Right lobe of liver (tissue), 6 donors: ENCODE measurements at regions not wholly inside any gene's neighbourhood (a gene's known extent, or its start where the extent isn't known, plus 50 kb on each side); places are given as distances from the start of the nearest gene placed in this dataset.

Experiments used
- ATAC-seq, 4 donors: fragments of 200-7000 bp; cut with Tn5 transposase; one replicate each; pipeline ENCODE4 v1.9.1; 2020; ENCODE audit warnings: mild to moderate bottlenecking in 4 of 4, moderate library complexity in 4 of 4
- DNase-seq, 3 donors: peaks; one replicate each; pipeline ENCODE4 v3.0.0-alpha.2; 2020
- H3K27ac ChIP-seq, 3 donors: fragments of 200-600 bp; one replicate each; pipeline ENCODE4 v1.8.0; 2022
- H3K27me3 ChIP-seq, 2 donors: fragments of 200-600 bp; one replicate each; pipeline ENCODE4 v1.8.0; 2022
- H3K36me3 ChIP-seq, 4 donors: fragments of 200-600 bp; sonication (generic) in 1 of 4; one replicate each; pipeline versions ENCODE4 v1.5.1 to v1.8.0; 2017 to 2022; ENCODE audit warnings: control low read depth in 1 of 4
- H3K4me1 ChIP-seq, 4 donors: fragments of 200-600 bp; sonication (generic) in 1 of 4; one replicate each; pipeline versions ENCODE4 v1.5.1 to v1.8.0; 2017 to 2022; ENCODE audit warnings: control low read depth in 1 of 4
- H3K4me3 ChIP-seq, 3 donors: fragments of 200-600 bp; one replicate each; pipeline ENCODE4 v1.8.0; 2022
- H3K9me3 ChIP-seq, 4 donors: fragments of 200-600 bp; sonication (generic) in 1 of 4; one replicate each; pipeline versions ENCODE4 v1.5.1 to v1.8.0; 2017 to 2022; ENCODE audit warnings: control low read depth in 1 of 4
- CTCF ChIP-seq, 4 donors: fragments of 200-600 bp in 3 of 4; fragments of 450-650 bp in 1 of 4; IDR thresholded peaks; one replicate each; pipeline versions ENCODE4 v1.5.1 to v1.8.0; 2016 to 2022; ENCODE audit warnings: antibody characterized with exemption in 4 of 4, mild to moderate bottlenecking in 2 of 4
- POLR2A ChIP-seq: fragments of 450-650 bp; IDR thresholded peaks from one replicate; pipeline ENCODE4 v1.6.1; 2017; ENCODE audit warnings: antibody characterized with exemption, mild to moderate bottlenecking
- whole genome bisulfite sequencing: methylation state at CpG from one replicate; pipeline ENCODE4 v1.1.6; 2018; ENCODE audit warnings: low coverage, low lambda C conversion rate; ENCODE audit not compliant: insufficient coverage; ENCODE audit errors: missing lambda C conversion rate; 5-methylcytosine and 5-hydroxymethylcytosine counted together
- intact Hi-C, 2 donors: fragments of 100-400 bp; cut with DNase I; formaldehyde crosslinking; loops; one replicate each; pipeline versions ENCODE4 v1.11.2 to v1.14.1; 2022
- donor health status: DM: no; HTN: yes; CAD: no.
- donor health status: DM: no; HTN: no; CAD: no.
- donor health status: DM: no; HTN: no; CAD: no.
- donor health status: DM: no; HTN: yes; CAD: no.
- donor health status: DM: no; HTN: yes; CAD: no.

- intact Hi-C loops = no loop called here
- TF ChIP-seq POLR2A (no peak), CTCF (IDR thresholded peaks at IDR 0.05) (no peak)
- Histone ChIP-seq H3K27me3 (no peaks in the 10 kb centered on the region), H3K4me1 (no peaks in the 10 kb centered on the region), H3K36me3 (no peaks in the 10 kb centered on the region), H3K4me3 (no peak overlapping the region), H3K27ac (no peak overlapping the region), H3K9me3 (no peaks in the 10 kb centered on the region)
- ATAC-seq = no peak
- no peak for DNase-seq
- 38% methylated on average over 4 of the region's 4 CpGs for WGBS
Measured at GRCh38 chr16:7206469-7206868, 126.2 kb upstream of the RBFOX1 start.

- Histone ChIP-seq H3K27ac (no peak overlapping the region), H3K36me3 (no peaks in the 10 kb centered on the region), H3K9me3 (no peaks in the 10 kb centered on the region), H3K4me3 (no peak overlapping the region), H3K4me1 (no peaks in the 10 kb centered on the region), H3K27me3 (no peaks in the 10 kb centered on the region)
- DNase-seq = no peak
- intact Hi-C loops = no loop called here
- TF ChIP-seq POLR2A (no peak), CTCF (IDR thresholded peaks at IDR 0.05) (no peak)
- WGBS = 52% methylated on average over 4 of the region's 4 CpGs
- ATAC-seq = no peak
Measured at GRCh38 chr16:7200320-7200719, 132.3 kb upstream of the RBFOX1 start.

- ATAC-seq (no peak), DNase-seq (no peak)
- H3K4me3 ChIP-seq = no peak overlapping the region
- intact Hi-C loops = no loop called here
- H3K27ac ChIP-seq = no peak overlapping the region
- no peak for TF ChIP-seq CTCF (IDR thresholded peaks at IDR 0.05)
- no peak for TF ChIP-seq POLR2A
- 53% methylated on average over 4 of the region's 4 CpGs for WGBS
- H3K9me3 ChIP-seq = no peaks in the 10 kb centered on the region
- no peaks in the 10 kb centered on the region for H3K27me3 ChIP-seq
- H3K4me1 ChIP-seq = no peaks in the 10 kb centered on the region
- H3K36me3 ChIP-seq = no peaks in the 10 kb centered on the region
Measured at GRCh38 chr16:7185689-7186088, 147.0 kb upstream of the RBFOX1 start.

GRCh38 chr16:7185165-7185564 lies 147.5 kb upstream of the RBFOX1 start:
- TF ChIP-seq POLR2A = no peak
- no peak for TF ChIP-seq CTCF (IDR thresholded peaks at IDR 0.05)
- Histone ChIP-seq H3K9me3 (no peaks in the 10 kb centered on the region), H3K4me1 (no peaks in the 10 kb centered on the region), H3K27me3 (no peaks in the 10 kb centered on the region), H3K4me3 (no peak overlapping the region), H3K27ac (no peak overlapping the region), H3K36me3 (no peaks in the 10 kb centered on the region)
- intact Hi-C loops = no loop called here
- DNase-seq = no peak
- WGBS = 36% methylated on average over 3 of the region's 3 CpGs
- ATAC-seq = no peak

GRCh38 chr16:7183768-7184167 lies 148.9 kb upstream of the RBFOX1 start:
- no peak overlapping the region for H3K4me3 ChIP-seq
- no peaks in the 10 kb centered on the region for H3K4me1 ChIP-seq
- DNase-seq (no peak), ATAC-seq (no peak)
- H3K36me3 ChIP-seq = no peaks in the 10 kb centered on the region
- H3K27ac ChIP-seq = no peak overlapping the region
- 48% methylated on average over 3 of the region's 3 CpGs for WGBS
- intact Hi-C loops = no loop called here
- no peaks in the 10 kb centered on the region for H3K27me3 ChIP-seq
- no peaks in the 10 kb centered on the region for H3K9me3 ChIP-seq
- TF ChIP-seq CTCF (IDR thresholded peaks at IDR 0.05) (no peak), POLR2A (no peak)
